Neuronal stem cell (in vitro differentiated cells): ENCODE measurements at regions not wholly inside any gene's neighbourhood (a gene's known extent, or its start where the extent isn't known, plus 50 kb on each side); places are given as distances from the start of the nearest gene placed in this dataset.

Experiments used
- DNase-seq: peaks from one replicate; pipeline ENCODE4 v3.0.0-alpha.2; 2013; ENCODE audit warnings: low spot score
- H2AFZ ChIP-seq: one replicate; pipeline ENCODE4 v1.6.1; 2013; ENCODE audit warnings: mild to moderate bottlenecking, low read length, inconsistent platforms
- H2AK5ac ChIP-seq: 2 replicates; pipeline ENCODE4 v1.6.1; 2013; ENCODE audit warnings: low read depth, mild to moderate bottlenecking, inconsistent platforms, low read length, moderate library complexity, mixed read lengths
- H2BK120ac ChIP-seq: 2 replicates; pipeline ENCODE4 v1.6.1; 2013; ENCODE audit warnings: low read depth, mild to moderate bottlenecking, inconsistent platforms, low read length, moderate library complexity, mixed read lengths
- H2BK12ac ChIP-seq: one replicate; pipeline ENCODE4 v1.6.1; 2013; ENCODE audit warnings: low read length, inconsistent platforms
- H2BK15ac ChIP-seq: 2 replicates; pipeline ENCODE4 v1.6.1; 2013; ENCODE audit warnings: mild to moderate bottlenecking, low read length, inconsistent platforms, mixed read lengths
- H2BK5ac ChIP-seq: one replicate; pipeline ENCODE4 v1.6.1; 2013; ENCODE audit warnings: inconsistent platforms, mild to moderate bottlenecking, low read length, moderate library complexity
- H3K14ac ChIP-seq: one replicate; pipeline ENCODE4 v1.6.1; 2013; ENCODE audit warnings: low read length, inconsistent platforms
- H3K18ac ChIP-seq: 2 replicates; pipeline ENCODE4 v1.6.1; 2013; ENCODE audit warnings: low read length, inconsistent platforms
- H3K23ac ChIP-seq: 2 replicates; pipeline ENCODE4 v1.6.1; 2013; ENCODE audit warnings: low read depth, mild to moderate bottlenecking, mixed read lengths, low read length, inconsistent platforms; ENCODE audit not compliant: poor library complexity
- H3K27ac ChIP-seq: replicated peaks from 3 replicates; pipeline ENCODE4 v1.5.1; 2013; ENCODE audit warnings: low read length, inconsistent platforms
- H3K27me3 ChIP-seq, 3 experiments: 2 replicates each; pipeline ENCODE4 v1.6.1; 2013; ENCODE audit warnings: low read length in 3 of 3, mild to moderate bottlenecking in 2 of 3, inconsistent platforms in 1 of 3, low read depth in 1 of 3, mixed read lengths in 1 of 3, moderate library complexity in 1 of 3; ENCODE audit not compliant: control insufficient read depth in 3 of 3, insufficient read depth in 3 of 3
- H3K36me3 ChIP-seq, 2 donors: replicated peaks in 1 of 2; 2 replicates each; pipeline ENCODE4 v1.6.1; 2013; ENCODE audit warnings: low read length in 2 of 2; ENCODE audit not compliant: control insufficient read depth in 2 of 2, insufficient read depth in 2 of 2
- H3K4ac ChIP-seq: 2 replicates; pipeline ENCODE4 v1.6.1; 2013; ENCODE audit warnings: inconsistent platforms, mild to moderate bottlenecking, low read length, moderate library complexity
- H3K4me1 ChIP-seq, 2 donors: 1 replicate in 1 of 2; 2 replicates in 1 of 2; pipeline ENCODE4 v1.6.1; 2013; ENCODE audit warnings: low read length in 2 of 2, low read depth in 1 of 2; ENCODE audit not compliant: control insufficient read depth in 2 of 2, insufficient read depth in 1 of 2
- H3K4me2 ChIP-seq: one replicate; pipeline ENCODE4 v1.6.1; 2013; ENCODE audit warnings: mild to moderate bottlenecking, low read length, inconsistent platforms; ENCODE audit not compliant: insufficient read depth, poor library complexity, severe bottlenecking
- H3K4me3 ChIP-seq, 2 donors: 2 replicates each; pipeline ENCODE4 v1.5.1; 2013; ENCODE audit warnings: low read length in 2 of 2, mild to moderate bottlenecking in 2 of 2, inconsistent platforms in 1 of 2, moderate library complexity in 1 of 2
- H3K79me1 ChIP-seq: one replicate; pipeline ENCODE4 v1.6.1; 2013; ENCODE audit warnings: low read depth, mild to moderate bottlenecking, inconsistent platforms, low read length, moderate library complexity
- H3K9ac ChIP-seq: one replicate; pipeline ENCODE4 v1.6.1; 2013; ENCODE audit warnings: mild to moderate bottlenecking, low read depth, low read length, inconsistent platforms; ENCODE audit not compliant: poor library complexity
- H3K9me3 ChIP-seq, 2 donors: replicated peaks in 1 of 2; 2 replicates each; pipeline versions ENCODE3 to v1.6.1; 2013; ENCODE audit warnings: low read length in 2 of 2, mild to moderate bottlenecking in 2 of 2, inconsistent platforms in 1 of 2, low read depth in 1 of 2, mixed read lengths in 1 of 2, moderate library complexity in 1 of 2; ENCODE audit not compliant: control insufficient read depth in 2 of 2, insufficient read depth in 1 of 2
- H4K8ac ChIP-seq: one replicate; pipeline ENCODE4 v1.6.1; 2013; ENCODE audit warnings: low read depth, mild to moderate bottlenecking, inconsistent platforms, low read length, moderate library complexity
- H4K91ac ChIP-seq: one replicate; pipeline ENCODE4 v1.6.1; 2013; ENCODE audit warnings: low read length, low read depth, mild to moderate bottlenecking, inconsistent platforms; ENCODE audit not compliant: poor library complexity
- WGBS, 2 donors: extraction: QIAGEN DNeasy Blood & Tissue Kit; methylation state at CpG; one replicate each; pipeline ENCODE4 v1.1.7; 2013; ENCODE audit warnings: missing lambda C conversion rate in 2 of 2, mixed read lengths in 1 of 2; ENCODE audit not compliant: insufficient read length in 2 of 2, insufficient replicate concordance in 1 of 2; ENCODE audit errors: extremely low coverage in 2 of 2; 5-methylcytosine and 5-hydroxymethylcytosine counted together

DNA sequence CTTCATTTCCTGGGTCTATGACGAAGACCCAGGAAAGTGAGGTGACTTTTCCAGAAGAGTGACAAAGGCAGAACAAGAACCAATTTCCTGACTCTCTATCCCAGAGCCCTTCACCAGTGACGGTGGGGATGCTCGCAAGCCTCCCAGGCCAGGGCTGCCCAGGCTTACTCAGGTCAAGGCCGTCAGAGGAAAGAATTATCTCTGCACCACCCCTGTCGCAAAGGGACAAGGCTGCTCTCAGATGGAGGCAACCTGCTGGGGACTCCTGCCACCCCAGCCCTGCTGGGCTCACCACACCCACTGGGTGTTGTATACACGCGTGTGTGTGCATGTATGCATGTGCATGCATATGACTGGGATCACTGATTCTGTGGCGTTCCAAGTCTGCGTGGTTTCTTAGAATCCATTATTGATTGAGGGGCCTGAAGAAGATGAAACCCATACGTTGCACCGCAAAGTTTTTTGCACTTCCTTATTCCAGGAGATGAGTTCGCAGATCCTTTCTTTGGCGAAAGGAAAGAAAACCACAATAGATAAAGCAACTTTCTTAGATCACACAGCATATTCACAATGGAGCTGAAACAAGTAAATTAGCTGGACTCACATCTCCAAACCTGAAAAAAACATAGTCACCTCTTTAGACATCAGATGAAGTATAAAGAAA, 255.8 kb downstream of the RHOU start:
- no peaks in the 10 kb centered on the region for H3K36me3 ChIP-seq
- H4K8ac ChIP-seq, result no peak overlapping the region
- H2AFZ ChIP-seq, result no peak overlapping the region
- H3K23ac ChIP-seq, result no peak overlapping the region
- no peak overlapping the region for H3K4me2 ChIP-seq
- no peak overlapping the region for H3K27ac ChIP-seq
- no peak overlapping the region for H3K14ac ChIP-seq
- no peak overlapping the region for H2BK12ac ChIP-seq
- H3K9me3 ChIP-seq, result no peaks in the 10 kb centered on the region
- peak overlapping the region; percentile 38 for H3K18ac ChIP-seq
- H3K4me1 ChIP-seq, result peaks cover 0 to 17% of the 10 kb centered on the region in 2 donors
- no peak overlapping the region for H3K4ac ChIP-seq
- H3K79me1 ChIP-seq, result no peaks in the 10 kb centered on the region
- WGBS, 2 donors, result no CpG with 5 or more reads among the region's 13 CpGs
- H2BK5ac ChIP-seq, result no peak overlapping the region
- H2BK15ac ChIP-seq, result no peak overlapping the region
- H2BK120ac ChIP-seq, result no peak overlapping the region
- no peak overlapping the region for H2AK5ac ChIP-seq
- no peak for DNase-seq
- peak overlapping the region; percentile 75 for H3K9ac ChIP-seq
- no peak overlapping the region for H4K91ac ChIP-seq
- no peak overlapping the region for H3K4me3 ChIP-seq
- H3K27me3 ChIP-seq, result peaks cover 0 to 8% (median 0%) of the 10 kb centered on the region in 3 experiments

DNA sequence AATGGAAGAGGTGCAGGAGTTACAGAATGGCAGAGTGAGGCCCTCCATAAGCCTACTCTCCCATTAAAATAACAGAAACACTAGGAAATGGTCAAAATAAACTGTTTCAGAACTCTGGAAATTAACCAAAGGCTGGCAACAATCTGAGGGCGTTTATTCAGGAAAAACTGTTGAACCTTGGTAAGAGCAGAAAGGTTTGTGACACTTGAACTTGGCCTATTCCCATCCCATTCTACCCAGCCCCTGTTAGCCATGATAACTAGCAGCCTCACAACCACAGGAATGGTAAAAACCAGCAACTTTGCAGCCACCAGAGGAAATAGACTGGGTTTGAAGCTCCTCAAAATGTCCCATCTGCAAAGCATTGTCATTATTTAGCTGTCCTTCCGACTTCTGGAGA, 256.8 kb downstream of the RHOU start:
- no peak overlapping the region for H2BK120ac ChIP-seq
- no peak overlapping the region for H2AFZ ChIP-seq
- H2AK5ac ChIP-seq, result no peak overlapping the region
- H2BK5ac ChIP-seq, result no peak overlapping the region
- H3K36me3 ChIP-seq, result no peaks in the 10 kb centered on the region
- no peak overlapping the region for H2BK15ac ChIP-seq
- no CpG with 5 or more reads among the region's 2 CpGs for WGBS, 2 donors
- H3K27me3 ChIP-seq, result peaks cover 0 to 8% (median 0%) of the 10 kb centered on the region in 3 experiments
- H3K79me1 ChIP-seq, result no peaks in the 10 kb centered on the region
- H3K4me2 ChIP-seq, result no peak overlapping the region
- no peaks in the 10 kb centered on the region for H3K9me3 ChIP-seq
- H2BK12ac ChIP-seq, result no peak overlapping the region
- no peak overlapping the region for H3K23ac ChIP-seq
- no peak overlapping the region for H4K8ac ChIP-seq
- H3K14ac ChIP-seq, result no peak overlapping the region
- H3K4me3 ChIP-seq, result no peak overlapping the region
- H3K27ac ChIP-seq, result no peak overlapping the region
- no peak for DNase-seq
- H3K4me1 ChIP-seq, result peaks cover 0 to 17% of the 10 kb centered on the region in 2 donors
- H3K9ac ChIP-seq, result no peak overlapping the region
- H3K4ac ChIP-seq, result no peak overlapping the region
- no peak overlapping the region for H3K18ac ChIP-seq
- no peak overlapping the region for H4K91ac ChIP-seq

DNA sequence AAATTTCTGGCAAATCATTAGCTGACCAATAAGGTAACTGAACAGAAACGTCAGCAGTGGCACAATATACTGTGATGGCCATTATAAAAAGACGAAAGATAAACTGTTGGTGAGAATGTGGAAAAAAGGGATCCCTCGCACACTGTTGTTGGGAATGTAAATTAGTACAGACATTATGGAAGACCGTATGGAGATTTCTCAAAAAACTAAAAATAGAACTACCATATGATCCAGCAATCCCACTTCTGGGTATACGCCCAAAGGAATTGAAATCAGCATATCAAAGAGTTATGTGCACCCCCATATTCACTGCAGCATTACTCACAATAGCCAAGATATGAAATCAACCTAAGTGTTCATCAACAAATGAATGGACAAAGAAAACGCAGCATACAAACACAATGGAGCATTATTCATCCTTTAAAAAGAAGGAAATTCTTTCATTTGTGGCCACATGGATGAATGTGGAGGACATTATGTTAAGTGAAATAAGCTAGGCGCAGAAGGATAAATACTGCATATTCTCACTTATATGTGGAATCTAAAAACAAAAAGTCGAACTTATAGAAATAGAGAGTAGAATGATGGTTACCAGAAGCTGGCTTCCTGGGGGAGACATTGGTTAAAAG, 257.7 kb downstream of the RHOU start:
- no peak overlapping the region for H3K4me3 ChIP-seq
- H4K8ac ChIP-seq, result no peak overlapping the region
- no peak overlapping the region for H3K9ac ChIP-seq
- no peak overlapping the region for H3K23ac ChIP-seq
- H3K18ac ChIP-seq, result no peak overlapping the region
- H2AFZ ChIP-seq, result no peak overlapping the region
- H3K4me1 ChIP-seq, result peaks cover 0 to 14% of the 10 kb centered on the region in 2 donors
- H2BK120ac ChIP-seq, result no peak overlapping the region
- no peak overlapping the region for H2BK12ac ChIP-seq
- H2BK15ac ChIP-seq, result no peak overlapping the region
- no peaks in the 10 kb centered on the region for H3K79me1 ChIP-seq
- H4K91ac ChIP-seq, result no peak overlapping the region
- WGBS, 2 donors, result no CpG with 5 or more reads among the region's 8 CpGs
- H3K36me3 ChIP-seq, result no peaks in the 10 kb centered on the region
- no peaks in the 10 kb centered on the region for H3K9me3 ChIP-seq
- H2AK5ac ChIP-seq, result no peak overlapping the region
- H3K27me3 ChIP-seq, result peaks cover 0 to 8% (median 0%) of the 10 kb centered on the region in 3 experiments
- no peak overlapping the region for H3K4me2 ChIP-seq
- H3K27ac ChIP-seq, result no peak overlapping the region
- DNase-seq, result no peak
- no peak overlapping the region for H2BK5ac ChIP-seq
- no peak overlapping the region for H3K14ac ChIP-seq
- no peak overlapping the region for H3K4ac ChIP-seq

DNA sequence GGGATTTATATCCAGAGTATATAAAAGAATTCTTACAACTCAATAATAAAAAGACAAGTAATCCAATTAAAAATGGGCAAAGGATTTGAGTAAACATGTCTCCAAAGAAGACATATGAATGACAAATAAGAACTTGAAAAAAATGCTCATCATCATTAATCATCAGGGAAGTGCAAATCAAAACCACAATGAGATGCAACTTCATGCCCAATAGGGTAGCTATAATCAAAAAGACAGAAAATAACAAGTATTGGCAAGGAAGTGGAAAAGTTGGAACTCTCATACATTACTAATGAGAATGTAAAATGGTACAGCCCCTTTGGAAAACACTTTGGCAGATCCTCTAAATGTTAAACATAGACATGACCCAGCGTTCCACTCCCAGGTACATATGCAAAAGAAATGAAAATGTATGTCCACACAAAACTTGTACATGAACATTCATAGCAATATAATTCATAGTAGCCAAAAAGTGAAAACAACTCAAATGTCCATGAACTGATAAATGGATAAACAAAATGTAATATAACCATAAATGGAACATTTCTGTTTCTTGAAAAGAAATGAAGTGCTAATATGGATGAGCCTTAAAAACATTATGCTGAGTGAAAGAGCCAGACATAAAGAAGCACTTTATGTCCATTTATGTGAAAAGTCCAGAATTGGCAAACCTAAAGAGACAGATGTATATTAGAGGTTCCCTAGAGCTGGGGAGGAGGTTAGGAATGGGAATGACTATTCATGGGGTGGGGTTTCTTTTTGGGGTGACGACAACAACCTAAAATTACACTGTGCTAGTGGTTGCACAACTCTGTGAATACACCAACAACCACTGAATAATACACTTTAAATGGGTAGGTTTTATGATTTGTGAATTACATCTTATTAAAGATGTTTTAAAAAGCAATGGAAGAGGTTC, 259.7 kb downstream of the RHOU start:
- H3K23ac ChIP-seq, result no peak overlapping the region
- H3K14ac ChIP-seq, result no peak overlapping the region
- H3K9ac ChIP-seq, result no peak overlapping the region
- H3K27ac ChIP-seq, result no peak overlapping the region
- H2AK5ac ChIP-seq, result no peak overlapping the region
- DNase-seq, result no peak
- no peak overlapping the region for H2AFZ ChIP-seq
- no peak overlapping the region for H3K4ac ChIP-seq
- no peaks in the 10 kb centered on the region for H3K36me3 ChIP-seq
- H3K9me3 ChIP-seq, result no peaks in the 10 kb centered on the region
- H3K4me2 ChIP-seq, result no peak overlapping the region
- H3K4me1 ChIP-seq, result peaks cover 0 to 1% of the 10 kb centered on the region in 2 donors
- H3K27me3 ChIP-seq, result peaks cover 0 to 8% (median 0%) of the 10 kb centered on the region in 3 experiments
- no peak overlapping the region for H2BK12ac ChIP-seq
- no peaks in the 10 kb centered on the region for H3K79me1 ChIP-seq
- no peak overlapping the region for H2BK15ac ChIP-seq
- no peak overlapping the region for H3K4me3 ChIP-seq
- H2BK5ac ChIP-seq, result no peak overlapping the region
- no peak overlapping the region for H2BK120ac ChIP-seq
- no peak overlapping the region for H4K8ac ChIP-seq
- no peak overlapping the region for H3K18ac ChIP-seq
- WGBS, 2 donors, result no CpG with 5 or more reads among the region's 2 CpGs
- H4K91ac ChIP-seq, result no peak overlapping the region
